ENCODE measurements at regions not wholly inside any gene's neighbourhood (a gene's known extent, or its start where the extent isn't known, plus 50 kb on each side); places are given as distances from the start of the nearest gene placed in this dataset.

DNA sequence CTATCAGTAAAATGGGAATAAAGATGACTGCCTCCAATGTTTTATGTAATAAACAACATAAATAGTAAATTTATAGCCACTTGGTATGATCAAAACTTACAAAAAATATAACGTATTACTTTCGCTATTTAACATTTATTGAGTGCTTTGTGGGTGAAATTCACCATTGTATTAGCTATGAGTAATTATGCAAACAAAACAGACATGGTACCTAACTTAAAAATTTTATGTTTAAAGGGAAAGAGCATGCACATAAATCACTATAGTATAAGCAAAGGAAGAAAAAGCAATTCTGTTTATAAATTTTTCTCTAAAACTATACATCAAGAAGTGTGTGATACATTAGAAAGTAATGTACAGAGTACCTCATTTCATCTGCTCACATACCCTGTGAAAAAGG is 1046.2 kb downstream of the NCAM2 start:
- DNase-seq: no peak

DNA sequence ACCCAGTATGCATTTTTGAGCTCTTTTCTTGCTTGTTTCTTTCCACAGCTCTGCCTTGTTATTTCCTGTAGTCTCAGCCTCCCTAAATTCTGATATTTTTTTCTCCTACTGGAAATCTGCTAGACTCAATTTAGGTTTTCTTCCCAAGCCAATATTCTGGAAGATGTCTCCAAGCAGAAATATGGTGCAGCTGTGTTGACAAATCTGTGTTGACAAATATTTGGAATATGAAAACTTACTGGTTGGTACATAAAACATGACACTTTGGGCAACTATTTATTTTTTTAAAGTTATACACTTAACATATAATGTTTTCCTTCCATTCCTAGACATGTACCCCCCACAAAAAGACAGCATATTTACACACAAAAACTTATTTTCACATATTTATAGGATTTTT is 1048.4 kb downstream of the NCAM2 start:
- DNase-seq: no peak

DNA sequence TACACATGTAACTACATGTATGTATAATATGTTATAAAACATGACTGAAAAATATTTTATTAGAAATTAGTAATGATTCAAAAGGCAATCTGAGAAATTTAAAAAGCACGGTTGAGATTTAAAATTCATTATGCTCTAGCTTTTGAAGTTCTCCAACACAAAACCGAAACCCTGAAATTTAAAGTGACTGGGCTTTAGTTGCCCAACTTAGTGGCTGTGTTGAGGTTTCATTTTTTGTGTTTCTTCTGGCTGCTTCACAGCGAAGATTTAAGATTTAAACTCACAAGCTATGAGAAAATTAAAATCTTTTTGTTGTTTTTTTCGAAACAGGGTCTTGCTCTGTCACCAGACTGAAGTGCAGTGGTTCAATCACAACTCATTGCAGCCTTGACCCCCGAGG is 1058.7 kb downstream of the NCAM2 start:
- DNase-seq: no peak

DNA sequence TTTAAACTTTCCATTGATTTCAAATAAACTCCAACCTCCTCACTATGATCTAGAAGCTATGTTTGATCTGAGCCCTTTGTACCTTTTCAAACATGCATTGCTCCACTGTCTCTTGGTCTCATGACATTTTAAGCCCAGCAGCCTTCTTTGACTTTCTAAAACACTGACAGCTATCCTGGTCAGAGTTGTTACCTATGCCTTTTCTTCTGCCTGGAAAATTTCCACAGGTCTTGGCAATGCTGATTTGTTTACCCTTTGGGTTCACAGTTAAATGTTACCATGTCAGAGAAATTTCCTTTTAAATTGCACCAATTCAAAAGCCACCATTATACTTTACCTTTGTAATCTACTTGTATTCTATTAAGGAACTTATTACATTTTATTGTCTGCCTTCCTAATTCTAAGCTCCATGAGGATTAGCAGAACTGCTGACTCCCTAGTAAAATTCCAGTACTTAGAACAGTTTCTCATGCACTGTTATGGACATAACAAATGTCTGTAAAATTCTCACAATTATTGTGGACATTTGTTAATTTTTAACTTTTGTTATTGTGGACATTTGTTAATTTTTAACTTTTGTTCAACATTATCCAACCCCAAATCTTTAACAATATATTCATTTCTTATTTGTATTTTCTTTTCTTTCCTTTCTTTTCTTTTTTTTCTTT is 1064.4 kb downstream of the NCAM2 start:
- DNase-seq: no peak

DNA sequence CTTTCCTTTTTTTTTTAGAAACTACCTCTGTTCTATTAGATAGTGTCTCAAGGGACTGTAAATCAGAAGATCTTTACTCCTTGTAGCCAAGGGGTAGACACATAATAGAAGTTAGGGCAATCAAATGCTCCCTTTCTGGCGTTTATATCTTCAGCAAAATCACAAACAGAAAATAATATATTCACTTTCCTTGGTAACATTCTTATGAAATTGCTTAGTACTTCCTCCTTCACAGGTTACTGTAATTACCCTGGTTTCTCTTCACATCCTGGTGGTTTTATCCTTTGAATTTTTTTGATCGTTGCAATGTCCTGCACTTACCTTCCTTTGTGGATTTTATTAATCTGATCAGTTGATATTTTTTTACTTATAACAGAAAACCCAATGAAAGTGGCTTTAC is 1064.9 kb downstream of the NCAM2 start:
- DNase-seq: no peak

DNA sequence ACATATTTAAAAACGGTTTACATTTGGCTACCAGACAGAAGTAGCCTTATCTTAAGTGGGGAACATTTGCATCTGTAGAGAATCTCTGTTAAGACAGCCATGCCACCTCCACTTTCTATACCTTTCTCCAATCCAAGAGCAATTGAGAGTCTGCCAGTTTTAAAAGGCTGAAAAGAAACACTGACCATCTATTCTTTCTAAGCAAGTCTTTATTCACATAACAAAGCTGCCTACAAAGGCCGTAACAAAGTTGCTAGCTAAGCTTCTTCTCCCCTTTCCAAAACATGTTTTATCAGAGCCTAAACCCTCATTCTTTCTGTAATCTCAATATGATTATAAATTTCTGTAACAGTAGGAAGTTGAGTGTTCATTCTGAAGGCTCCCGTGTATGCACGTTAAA is 1078.3 kb downstream of the NCAM2 start:
- DNase-seq: no peak

DNA sequence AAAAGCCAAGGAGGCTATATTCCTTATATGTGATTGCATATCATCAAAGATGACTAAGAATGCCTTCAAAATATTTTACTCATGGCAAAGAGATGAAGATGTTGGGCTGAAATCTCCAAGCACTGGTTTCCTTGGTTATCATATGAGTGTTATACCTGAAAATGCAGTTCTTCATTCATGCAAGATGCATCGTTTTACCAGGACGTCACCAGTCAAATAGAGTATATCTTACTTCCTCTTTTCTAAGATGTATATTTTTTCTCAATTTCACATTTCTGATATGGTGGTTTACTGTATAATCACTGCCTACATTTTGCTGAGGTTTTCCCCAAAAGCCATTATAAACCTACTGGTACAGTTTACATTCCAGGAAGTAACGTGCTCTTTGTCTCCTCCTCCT is 1085.7 kb downstream of the NCAM2 start:
- DNase-seq: no peak

DNA sequence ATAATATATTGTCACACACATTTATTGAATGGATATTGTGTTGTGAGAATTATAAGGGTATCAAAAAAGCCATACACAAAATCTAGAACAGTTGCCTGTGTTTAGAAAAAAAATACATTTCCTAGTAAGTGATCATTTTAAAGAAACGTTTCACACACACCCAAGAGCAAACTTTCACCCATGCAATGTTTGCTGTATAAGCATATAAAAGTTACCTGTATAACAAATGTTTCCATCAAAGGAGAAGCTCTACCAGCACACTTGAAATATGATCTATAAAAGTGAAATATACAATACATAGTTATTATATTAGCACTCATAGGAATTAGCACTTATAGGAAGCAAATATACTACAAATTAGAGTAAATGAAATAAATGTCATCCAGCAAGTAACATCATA is 1098.1 kb downstream of the NCAM2 start:
- DNase-seq: no peak

DNA sequence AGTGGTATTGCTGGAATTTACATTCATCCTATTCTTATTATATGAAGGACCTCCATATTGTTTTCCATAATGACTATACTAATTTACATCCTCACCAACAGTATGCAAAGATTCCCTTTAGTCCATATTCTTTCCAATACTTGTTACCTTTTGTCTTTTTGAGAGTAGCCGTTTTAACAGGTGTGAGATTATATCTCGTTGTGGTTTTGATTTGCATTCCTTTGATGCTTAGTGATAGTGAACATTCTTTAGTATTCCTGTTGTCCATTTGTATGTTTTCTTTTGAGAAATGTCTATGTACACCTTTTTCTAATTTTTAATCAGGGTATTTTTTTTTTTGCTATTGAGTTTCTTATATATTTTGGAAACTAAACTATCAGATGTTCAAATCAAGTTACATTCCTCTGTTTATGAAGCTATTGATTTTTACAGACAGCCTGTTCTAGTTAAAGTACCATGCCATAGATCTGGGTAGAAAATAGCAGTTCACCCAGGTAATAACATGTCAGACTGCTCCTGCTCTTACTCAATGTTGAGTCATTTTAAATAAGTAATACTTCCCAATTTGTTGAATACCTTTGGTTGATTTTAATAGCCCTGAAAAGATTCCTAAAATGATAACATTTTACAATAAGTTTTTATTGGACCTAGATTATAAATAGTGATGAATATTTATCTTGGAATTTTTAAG is 1108.7 kb downstream of the NCAM2 start:
- no peak for DNase-seq

DNA sequence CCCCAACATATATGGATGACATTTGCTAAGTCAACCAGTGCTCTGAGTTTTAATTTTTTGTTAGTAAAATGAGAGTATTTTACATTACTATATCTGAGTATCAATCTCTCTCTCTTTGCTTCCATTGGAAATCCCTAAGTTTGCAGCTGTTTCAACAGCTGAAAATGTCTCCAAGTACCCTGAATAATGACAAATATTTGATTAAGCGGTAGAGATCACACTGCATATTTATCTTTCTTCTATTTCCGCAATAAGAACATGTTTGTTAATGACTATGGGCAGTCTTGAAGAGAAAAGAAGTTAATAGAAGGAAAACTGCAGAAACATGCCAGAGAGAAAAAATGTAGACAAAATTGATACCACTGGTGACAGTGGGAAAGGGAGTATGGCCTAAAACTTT is 1117.5 kb downstream of the NCAM2 start:
- no peak for DNase-seq

DNA sequence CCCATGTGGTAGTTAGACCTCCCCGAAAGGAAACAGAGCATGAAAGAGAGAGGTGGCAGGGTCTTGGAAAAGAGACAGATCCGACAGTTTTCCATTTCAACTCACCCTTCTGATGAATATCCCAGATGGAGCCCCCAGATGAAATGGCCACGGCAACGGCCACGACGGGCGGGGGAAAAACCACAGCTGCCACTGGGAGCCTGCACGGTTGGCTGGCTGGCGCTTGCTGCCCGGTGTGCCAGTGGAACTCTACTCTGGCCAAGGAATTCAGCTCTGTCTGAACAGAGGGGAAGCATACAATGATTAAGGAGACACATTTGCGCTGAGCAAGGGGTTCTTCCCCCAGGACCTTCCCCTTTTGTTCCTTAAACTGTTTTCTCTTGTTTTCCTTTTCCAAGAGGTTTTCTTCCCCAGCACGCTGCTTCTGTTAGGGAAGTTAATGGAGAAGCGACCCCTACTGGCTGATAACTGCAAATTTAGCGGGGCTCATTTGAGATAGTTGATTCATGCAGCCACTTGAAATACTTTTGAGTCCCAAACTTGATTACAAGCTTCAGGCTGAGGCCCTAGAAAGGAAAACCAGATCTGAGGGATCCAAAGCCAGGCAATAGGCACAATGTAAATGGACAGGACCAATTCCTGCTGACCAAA is 1122.5 kb downstream of the NCAM2 start:
- DNase-seq: no peak

DNA sequence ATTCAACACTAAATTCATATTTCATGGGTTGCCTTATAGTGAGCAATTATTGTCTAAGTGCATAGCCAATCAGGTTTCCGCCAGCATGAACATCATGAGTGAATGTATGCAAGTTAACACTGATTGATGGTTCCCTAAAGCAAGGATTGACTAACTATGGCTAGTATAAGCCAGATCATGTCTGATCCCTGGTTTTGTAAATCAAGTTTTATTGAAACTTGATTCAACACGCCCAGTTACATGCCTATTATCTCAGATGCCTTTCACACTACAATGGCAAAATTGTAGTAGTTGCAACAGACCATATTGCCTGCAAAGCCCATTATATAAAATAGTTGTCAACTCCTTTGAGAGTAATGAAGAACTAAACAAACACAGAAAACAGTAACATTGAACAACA is 1127.4 kb downstream of the NCAM2 start:
- no peak for DNase-seq

DNA sequence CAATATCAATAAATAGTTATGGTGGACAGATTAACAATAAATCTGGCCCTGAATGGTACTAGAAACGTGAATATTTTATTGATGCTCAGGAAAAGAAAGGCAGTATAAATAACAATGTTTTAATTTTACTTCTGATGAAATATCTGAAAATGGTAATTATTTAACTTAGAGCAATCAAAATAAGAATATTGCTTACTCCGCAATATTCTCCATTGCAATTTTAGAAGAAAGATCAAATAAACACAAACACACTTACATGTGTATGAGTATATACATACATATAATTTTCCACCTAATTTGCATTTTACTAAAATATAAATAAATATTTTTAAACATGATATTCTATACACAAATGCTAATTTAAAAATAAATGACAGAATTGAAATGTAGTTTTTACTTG is 1130.5 kb downstream of the NCAM2 start:
- no peak for DNase-seq

DNA sequence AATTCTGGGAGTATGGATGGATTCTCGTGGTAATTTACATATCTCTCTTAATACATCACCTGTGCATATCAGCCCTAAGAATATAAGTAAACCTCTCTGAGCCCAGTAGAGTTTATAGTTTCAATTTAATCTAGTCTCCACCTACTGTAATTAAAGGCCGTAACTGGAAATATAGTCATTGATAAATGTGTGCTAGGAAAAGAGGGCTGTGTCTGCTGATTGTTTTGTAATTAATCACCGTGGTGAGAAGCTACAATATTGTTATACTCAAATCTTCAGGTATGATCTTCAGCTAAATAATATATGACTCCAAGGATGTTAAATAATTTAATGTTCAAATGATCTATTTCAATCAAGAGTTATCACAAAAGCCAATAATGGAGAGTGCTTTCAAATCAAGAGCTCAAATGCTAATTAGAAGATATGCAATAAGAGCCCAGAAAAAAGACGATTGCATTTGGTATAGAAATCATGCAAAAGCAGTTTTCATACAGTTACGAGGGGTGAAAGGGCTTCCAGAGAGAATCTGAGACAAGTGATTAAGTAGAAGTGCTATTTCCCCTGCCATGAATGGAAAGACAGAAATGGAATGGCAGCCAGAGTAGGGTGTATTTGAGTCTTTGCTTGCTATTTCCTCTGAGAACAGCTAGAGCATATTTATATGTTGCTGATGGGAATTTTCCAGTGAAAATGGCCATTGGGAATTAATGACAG is 1134.3 kb downstream of the NCAM2 start:
- no peak for DNase-seq

DNA sequence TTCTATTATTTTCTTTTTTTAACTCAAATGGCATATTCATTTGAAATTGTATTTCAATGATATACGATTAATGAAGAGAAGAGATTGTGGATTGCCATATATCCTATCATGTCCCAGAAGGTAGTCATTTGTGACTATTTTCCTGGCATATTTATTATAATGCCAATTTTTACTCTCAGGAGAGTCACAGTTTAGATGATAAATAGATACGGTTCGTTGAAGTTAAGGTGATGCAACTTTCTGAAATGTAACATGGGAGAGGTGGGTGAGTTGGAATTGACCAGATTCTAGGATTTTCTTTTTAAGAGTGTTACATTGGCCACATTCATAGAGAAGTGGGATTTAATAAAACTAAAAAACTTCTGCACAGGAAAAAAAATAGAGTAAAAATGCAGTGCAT is 1138.5 kb downstream of the NCAM2 start:
- no peak for DNase-seq

DNA sequence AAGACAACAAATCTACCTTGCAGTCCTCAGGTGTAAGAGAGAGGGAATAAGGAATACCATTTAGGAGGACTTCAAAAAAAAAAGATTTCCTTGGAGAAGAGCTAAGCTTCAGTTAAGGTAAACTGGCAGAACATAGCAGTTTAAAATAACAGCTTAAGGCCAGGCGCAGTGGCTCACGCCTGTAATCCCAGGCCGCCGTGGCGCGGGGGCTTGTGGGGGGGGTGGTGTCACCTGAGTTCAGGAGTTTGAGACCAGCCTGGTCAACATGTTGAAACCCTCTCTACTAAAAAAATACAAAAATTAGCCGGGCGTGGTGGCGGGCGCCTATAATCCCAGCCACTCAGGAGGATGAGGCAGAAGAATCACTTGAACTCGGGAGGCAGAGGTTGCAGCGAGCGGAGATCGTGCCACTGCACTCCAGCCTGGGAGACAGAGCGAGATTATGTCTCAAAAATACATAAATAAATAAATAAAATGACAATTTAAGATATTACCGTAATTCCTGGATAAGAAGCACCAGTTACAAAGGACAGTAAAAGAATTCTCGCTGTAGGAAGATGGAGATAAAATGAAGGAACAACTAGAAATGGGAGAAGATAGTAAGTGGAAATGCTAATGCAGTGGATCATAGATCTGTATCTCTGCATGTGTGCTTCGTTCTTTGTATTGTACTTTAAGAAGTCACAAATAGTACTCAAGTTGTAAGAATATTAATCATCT is 1140.2 kb downstream of the NCAM2 start:
- DNase-seq: no peak

DNA sequence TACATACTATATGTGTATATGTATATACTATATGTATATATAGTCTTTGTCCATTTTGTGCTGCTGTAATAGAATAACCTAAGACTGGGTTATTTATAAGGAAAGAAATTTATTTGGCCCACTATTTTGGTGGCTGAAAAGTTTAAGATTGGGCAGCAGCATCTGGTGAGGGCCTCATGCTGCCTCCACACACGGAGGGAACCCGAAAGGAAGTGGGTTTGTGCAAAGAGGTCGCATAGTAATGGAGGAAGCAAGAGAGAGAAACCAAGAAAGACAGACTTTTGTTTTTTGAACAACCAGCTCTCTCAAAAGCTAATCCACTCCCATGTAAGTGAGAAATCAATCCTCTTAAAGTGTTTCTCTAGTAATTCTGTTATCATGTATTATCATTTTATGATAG is 1147.3 kb downstream of the NCAM2 start:
- DNase-seq: no peak

DNA sequence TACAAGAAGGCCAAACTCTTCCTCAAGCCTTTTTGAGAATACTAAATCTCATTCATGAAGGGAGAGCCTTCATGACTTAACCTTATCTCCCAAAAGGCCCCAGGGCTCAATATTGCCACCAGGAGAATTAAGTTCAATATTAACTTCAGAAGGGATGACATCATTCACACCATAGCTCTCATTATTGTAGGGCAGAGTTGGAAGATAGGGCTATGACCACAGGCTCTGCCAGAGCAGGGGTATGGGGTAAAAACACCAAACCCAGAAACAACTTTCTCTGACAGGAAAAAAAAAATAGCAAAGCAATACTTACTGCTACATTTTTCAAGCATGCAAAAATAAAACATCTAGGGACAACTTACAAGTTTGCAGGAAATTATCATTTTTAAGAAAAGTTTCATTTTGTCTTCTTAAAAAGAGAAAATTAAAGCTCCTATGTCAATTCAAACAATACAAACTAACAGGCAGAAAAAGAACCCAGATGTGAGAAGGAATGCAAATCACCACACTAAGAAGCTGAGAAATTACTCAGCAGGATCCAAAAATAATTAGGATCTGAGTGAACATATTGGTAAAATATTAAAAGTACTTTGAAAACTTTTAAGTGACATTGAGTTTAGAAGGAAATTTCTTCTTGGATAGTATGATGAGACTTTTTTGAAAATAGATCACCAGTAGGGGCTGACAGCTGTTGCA is 1156.5 kb downstream of the NCAM2 start:
- no peak for DNase-seq

DNA sequence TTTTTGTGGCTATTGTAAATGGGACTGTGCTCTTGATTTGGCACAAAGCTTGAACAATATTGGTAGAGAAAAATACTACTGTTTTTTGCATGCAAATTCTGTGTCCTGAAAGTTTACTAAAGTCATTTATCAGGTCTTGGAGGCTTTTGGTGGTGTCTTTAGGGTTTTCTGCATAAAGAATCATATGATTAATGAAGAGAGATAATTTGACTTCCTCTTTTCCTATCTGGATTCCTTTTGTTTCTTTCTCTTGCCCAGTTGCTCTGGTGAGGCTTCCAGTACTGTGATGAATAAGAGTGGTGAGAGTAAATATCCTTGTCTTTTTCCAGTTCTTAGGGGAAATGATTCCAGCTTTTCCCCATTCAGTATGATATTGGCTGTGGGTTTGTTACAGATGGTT is 1166.7 kb downstream of the NCAM2 start:
- no peak for DNase-seq

DNA sequence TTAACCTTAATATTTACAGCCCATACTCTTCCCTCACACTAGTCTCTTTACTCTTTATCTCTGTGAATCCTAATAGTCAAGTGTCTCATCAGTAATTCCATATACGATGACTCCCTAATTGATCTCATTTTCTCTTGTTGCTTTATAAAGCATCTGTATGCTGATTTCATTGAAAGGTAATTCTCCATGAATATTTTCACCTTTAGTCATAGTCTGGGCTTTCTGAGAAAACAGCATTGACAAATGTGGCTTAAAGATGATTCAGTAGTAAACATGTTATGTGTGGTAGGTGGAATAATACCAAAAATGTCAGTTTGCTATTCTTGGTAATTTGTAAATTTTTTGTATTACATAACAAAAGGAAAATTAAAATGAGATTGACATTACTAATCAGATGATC is 1176.5 kb downstream of the NCAM2 start:
- no peak for DNase-seq

DNA sequence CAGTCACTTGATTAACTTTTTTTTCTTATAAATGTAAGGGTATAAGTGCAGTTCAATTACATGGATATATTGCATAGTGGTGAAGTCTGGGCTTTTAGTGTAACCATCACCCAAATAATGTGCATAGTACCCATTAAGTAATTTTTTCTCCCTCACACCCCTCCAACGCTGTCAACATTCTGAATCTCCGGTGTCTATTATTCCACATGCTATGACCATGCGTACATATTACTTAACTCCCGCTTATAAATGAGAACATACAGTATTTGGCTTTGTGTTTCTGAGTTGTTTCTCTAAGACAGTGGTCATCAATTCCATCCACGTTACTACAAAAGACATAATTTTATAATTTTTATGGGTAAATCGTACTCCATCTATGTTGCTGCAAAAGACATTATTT is 1191.1 kb downstream of the NCAM2 start:
- no peak for DNase-seq

DNA sequence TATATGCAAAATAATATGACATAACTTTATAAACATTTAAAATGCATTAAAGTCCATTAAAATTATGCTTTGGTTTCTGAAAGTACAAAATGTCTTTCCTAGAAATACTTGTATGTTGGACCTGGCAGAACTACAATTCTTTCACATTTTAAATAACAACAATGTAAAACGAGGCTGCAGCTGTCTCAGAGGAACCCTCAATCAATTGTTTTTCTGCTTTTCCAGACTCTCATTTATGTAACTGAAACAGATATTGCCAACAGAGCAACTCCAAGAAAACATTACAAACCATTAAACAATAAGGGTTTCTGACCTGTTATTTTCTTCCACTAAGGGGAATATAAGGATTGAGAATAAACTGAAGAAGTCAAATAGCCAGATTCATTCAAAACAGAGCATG is 1193.4 kb downstream of the NCAM2 start:
- no peak for DNase-seq

DNA sequence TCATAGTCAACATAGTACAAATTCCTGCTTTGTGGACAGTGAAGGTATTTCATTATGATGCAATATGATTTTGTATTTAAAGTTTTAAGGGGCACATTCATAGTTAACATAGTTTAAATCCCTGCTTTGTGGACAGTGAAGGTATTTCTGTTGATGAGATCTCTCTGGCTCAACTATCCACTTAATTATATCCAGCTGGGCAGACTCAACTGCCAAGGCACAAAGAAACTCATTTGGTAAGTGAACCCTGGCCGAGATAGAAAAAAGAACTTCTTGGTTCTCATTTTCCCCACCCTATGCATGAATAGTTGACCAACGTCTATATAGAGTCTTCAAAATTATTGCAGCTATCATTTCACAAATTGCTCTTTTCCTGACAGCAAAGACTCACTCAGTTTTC is 1194.6 kb downstream of the NCAM2 start:
- no peak for DNase-seq
